Peyer's patch (tissue), 4 donors: ENCODE measurements at regions not wholly inside any gene's neighbourhood (a gene's known extent, or its start where the extent isn't known, plus 50 kb on each side); places are given as distances from the start of the nearest gene placed in this dataset.

ENCODE experiments used
- DNase-seq, 3 donors: peaks; one replicate each; pipeline ENCODE4 v3.0.0-alpha.2; 2017 to 2019
- H3K27ac ChIP-seq, 4 donors: fragments of 200-600 bp; sonication (generic); one replicate each; pipeline ENCODE4 v1.5.1; 2016 to 2019
- H3K27me3 ChIP-seq, 2 donors: fragments of 200-600 bp; sonication (generic); one replicate each; pipeline ENCODE4 v1.5.1; 2019
- H3K36me3 ChIP-seq, 3 donors: fragments of 200-600 bp; sonication (generic); one replicate each; pipeline ENCODE4 v1.5.1; 2016 to 2019
- H3K4me1 ChIP-seq, 4 donors: fragments of 200-600 bp; sonication (generic); one replicate each; pipeline ENCODE4 v1.5.1; 2016 to 2019
- H3K4me3 ChIP-seq, 4 donors: fragments of 200-600 bp; sonication (generic); 1 replicate in 3 of 4; 2 replicates in 1 of 4; pipeline ENCODE4 v1.5.1; 2016 to 2019; ENCODE audit warnings: mild to moderate bottlenecking in 1 of 4
- H3K9me3 ChIP-seq, 4 donors: fragments of 200-600 bp; sonication (generic); one replicate each; pipeline ENCODE4 v1.5.1; 2016 to 2019; ENCODE audit warnings: mild to moderate bottlenecking in 1 of 4
- POLR2A ChIP-seq, 2 donors: fragments of 450-650 bp; IDR thresholded peaks; one replicate each; pipeline ENCODE4 v1.5.1; 2017; ENCODE audit warnings: antibody characterized with exemption in 2 of 2, mild to moderate bottlenecking in 2 of 2, moderate library complexity in 2 of 2
- TF ChIP-seq, protein P1 (sequence below), 6 experiments: fragments of 450-650 bp in 4 of 6; fragments of 200-600 bp in 2 of 6; sonication (generic) in 1 of 6; IDR thresholded peaks; one replicate each; pipeline ENCODE4 v1.5.1; 2017 to 2019; ENCODE audit warnings: antibody characterized with exemption in 6 of 6, mild to moderate bottlenecking in 3 of 6, moderate library complexity in 1 of 6

DNA sequence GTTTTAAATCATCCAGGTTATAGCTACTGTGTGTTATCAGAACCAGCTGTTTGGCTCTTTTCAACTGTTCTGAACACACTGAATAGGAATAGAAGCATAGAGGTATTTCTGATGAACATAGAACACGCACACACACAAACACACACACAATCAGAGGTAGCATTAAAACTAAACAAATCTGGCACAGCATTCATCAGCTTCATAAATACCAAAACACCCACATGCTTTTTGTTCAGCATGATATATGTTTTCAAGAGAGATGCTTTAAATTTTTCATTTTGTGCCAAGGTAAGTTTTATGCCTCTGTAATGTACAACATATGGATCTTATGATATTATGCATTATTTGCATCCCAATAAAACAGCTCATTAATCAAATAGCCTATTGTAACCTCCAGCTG lies 208.6 kb downstream of the GALC start:
- H3K9me3 ChIP-seq, result peaks cover 0 to 11% (median 0%) of the 10 kb centered on the region in 4 donors
- no peak for DNase-seq
- H3K4me3 ChIP-seq, result no peak overlapping the region
- H3K27ac ChIP-seq, result no peak overlapping the region
- TF ChIP-seq POLR2A (IDR thresholded peaks at IDR 0.05), result no peak
- TF ChIP-seq, protein P1, sequence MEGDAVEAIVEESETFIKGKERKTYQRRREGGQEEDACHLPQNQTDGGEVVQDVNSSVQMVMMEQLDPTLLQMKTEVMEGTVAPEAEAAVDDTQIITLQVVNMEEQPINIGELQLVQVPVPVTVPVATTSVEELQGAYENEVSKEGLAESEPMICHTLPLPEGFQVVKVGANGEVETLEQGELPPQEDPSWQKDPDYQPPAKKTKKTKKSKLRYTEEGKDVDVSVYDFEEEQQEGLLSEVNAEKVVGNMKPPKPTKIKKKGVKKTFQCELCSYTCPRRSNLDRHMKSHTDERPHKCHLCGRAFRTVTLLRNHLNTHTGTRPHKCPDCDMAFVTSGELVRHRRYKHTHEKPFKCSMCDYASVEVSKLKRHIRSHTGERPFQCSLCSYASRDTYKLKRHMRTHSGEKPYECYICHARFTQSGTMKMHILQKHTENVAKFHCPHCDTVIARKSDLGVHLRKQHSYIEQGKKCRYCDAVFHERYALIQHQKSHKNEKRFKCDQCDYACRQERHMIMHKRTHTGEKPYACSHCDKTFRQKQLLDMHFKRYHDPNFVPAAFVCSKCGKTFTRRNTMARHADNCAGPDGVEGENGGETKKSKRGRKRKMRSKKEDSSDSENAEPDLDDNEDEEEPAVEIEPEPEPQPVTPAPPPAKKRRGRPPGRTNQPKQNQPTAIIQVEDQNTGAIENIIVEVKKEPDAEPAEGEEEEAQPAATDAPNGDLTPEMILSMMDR (IDR thresholded peaks at IDR 0.05), result no peak
- no peaks in the 10 kb centered on the region for H3K27me3 ChIP-seq
- no peaks in the 10 kb centered on the region for H3K4me1 ChIP-seq
- H3K36me3 ChIP-seq, result no peaks in the 10 kb centered on the region

DNA sequence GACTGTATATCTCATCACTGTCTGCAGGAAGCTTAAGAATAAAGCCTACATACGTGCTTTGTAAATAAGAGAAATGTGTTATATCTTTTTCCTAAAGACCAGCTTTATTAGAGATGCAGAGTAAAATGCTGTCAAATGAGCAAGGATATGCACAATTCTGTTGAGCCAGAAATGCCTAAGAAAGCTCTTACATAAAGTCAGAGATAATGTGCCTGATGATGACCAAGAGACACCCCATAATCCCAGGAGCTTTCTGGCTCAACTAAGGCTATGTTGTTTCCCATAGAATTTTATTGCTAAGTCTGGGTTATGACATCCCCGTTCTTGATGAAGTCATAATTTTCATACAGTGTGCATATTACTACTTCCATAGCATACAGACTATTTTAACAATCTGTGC lies 209.9 kb downstream of the GALC start:
- Histone ChIP-seq H3K27ac (no peak overlapping the region), H3K36me3 (no peaks in the 10 kb centered on the region), H3K27me3 (no peaks in the 10 kb centered on the region), H3K4me1 (no peaks in the 10 kb centered on the region), H3K4me3 (no peak overlapping the region), H3K9me3 (peaks cover 0 to 11% (median 0%) of the 10 kb centered on the region in 4 donors)
- TF ChIP-seq, protein P1 (IDR thresholded peaks at IDR 0.05), result no peak
- TF ChIP-seq POLR2A (IDR thresholded peaks at IDR 0.05), result no peak
- no peak for DNase-seq

DNA sequence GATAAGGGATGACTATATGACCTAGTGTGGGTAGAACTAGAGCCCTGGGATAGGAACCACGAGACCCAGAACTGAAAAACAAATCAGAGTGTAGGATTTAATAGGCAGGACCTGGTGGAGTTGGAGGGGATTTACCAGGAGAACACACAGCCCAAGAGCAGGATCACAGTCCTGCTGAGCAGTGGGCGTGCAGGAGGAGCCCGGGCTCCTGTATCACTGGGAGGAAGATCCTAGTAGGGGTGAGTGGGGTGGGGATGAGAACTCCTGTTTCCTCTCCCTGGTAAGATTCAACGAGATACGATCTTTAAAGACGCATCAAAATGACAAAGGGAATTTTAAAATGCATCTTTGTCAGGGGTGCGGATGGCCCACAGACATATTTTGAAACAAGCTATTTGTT lies 220.1 kb downstream of the GALC start:
- DNase-seq, result no peak

DNA sequence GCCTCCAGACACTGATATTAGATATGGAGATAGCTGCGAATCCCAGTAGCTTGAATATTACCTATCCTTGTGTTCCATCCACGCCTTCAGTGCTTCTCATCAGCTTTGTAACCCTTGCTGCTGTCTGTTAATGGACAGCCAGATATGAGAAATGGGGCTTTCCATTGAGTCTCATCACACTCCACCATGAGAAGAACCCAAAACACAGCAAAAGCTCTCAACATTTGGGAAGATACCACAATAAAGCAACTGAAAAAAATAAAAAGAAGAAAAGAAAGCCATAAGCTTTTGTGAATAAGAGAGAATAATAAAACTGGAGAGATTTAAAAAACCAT lies 225.4 kb downstream of the GALC start:
- Histone ChIP-seq H3K4me3 (no peak overlapping the region), H3K9me3 (no peaks in the 10 kb centered on the region), H3K27ac (no peak overlapping the region), H3K4me1 (no peaks in the 10 kb centered on the region), H3K27me3 (no peaks in the 10 kb centered on the region), H3K36me3 (no peaks in the 10 kb centered on the region)
- no peak for DNase-seq
- TF ChIP-seq POLR2A (IDR thresholded peaks at IDR 0.05), result no peak
- TF ChIP-seq, protein P1 (IDR thresholded peaks at IDR 0.05), result no peak

More for the DNA sequence above, 220.1 kb downstream of the GALC start:
- H3K4me3 ChIP-seq, result no peak overlapping the region
- H3K9me3 ChIP-seq, result no peaks in the 10 kb centered on the region
- no peak overlapping the region for H3K27ac ChIP-seq
- no peaks in the 10 kb centered on the region for H3K36me3 ChIP-seq
- H3K4me1 ChIP-seq, result no peaks in the 10 kb centered on the region
- no peaks in the 10 kb centered on the region for H3K27me3 ChIP-seq
- no peak for TF ChIP-seq POLR2A (IDR thresholded peaks at IDR 0.05)
- TF ChIP-seq, protein P1 (IDR thresholded peaks at IDR 0.05), result no peak

DNA sequence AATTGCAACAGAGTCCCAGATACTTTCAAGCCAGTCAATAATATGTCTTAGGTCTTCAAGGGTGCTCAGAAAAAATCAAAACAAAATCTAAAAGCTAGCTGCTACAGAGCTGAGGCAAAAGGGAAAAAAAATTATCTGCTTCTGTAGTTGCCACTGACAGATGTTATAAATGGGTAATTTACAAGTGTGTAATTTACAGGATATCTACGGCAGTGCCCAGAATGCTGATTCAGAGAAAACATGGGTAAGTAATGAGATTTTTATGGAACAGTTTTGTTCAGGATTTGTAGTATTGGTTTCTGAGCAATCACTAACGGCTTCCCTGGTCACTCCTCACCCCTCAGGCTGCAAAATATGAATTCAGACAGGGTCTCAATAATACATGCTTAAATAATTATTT lies 234.1 kb downstream of the GALC start:
- Histone ChIP-seq H3K27me3 (no peaks in the 10 kb centered on the region), H3K27ac (no peak overlapping the region), H3K4me1 (no peaks in the 10 kb centered on the region), H3K36me3 (no peaks in the 10 kb centered on the region), H3K9me3 (no peaks in the 10 kb centered on the region), H3K4me3 (no peak overlapping the region)
- no peak for TF ChIP-seq POLR2A (IDR thresholded peaks at IDR 0.05)
- TF ChIP-seq, protein P1 (IDR thresholded peaks at IDR 0.05), result no peak
- no peak for DNase-seq

DNA sequence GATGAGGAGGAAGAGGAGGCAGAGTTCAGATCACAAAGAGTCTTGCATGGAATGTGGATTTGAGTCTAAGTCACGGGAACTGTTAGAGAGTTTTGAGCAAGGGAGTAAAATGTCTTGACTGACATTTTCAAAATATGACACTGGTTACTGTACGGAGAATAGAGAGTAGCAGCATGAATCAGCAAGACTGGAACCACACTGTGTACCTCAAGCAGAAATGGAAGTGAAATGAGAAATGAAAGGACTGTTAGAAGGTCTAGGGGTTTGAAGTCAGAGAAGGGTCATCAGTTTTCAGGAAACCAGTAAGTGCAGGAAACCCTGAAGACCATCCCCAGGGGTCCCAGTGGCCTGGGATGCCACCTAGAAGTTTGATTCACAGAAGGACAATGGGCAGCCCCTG lies 236.3 kb downstream of the GALC start:
- no peak overlapping the region for H3K4me3 ChIP-seq
- H3K9me3 ChIP-seq, result no peaks in the 10 kb centered on the region
- H3K36me3 ChIP-seq, result no peaks in the 10 kb centered on the region
- no peak for TF ChIP-seq POLR2A (IDR thresholded peaks at IDR 0.05)
- TF ChIP-seq, protein P1 (IDR thresholded peaks at IDR 0.05), result no peak
- no peaks in the 10 kb centered on the region for H3K4me1 ChIP-seq
- H3K27me3 ChIP-seq, result no peaks in the 10 kb centered on the region
- no peak for DNase-seq
- H3K27ac ChIP-seq, result no peak overlapping the region
